SK-N-SH (cell line): ENCODE measurements at regions not wholly inside any gene's neighbourhood (a gene's known extent, or its start where the extent isn't known, plus 50 kb on each side); places are given as distances from the start of the nearest gene placed in this dataset.

Source experiments
- CTCF ChIA-PET: fragments of 300-600, 350-600 bp; formaldehyde crosslinking; extraction: SDS; loops from one replicate; lab custom pipeline; 2021; lab: Yijun Ruan, JAX
- POLR2A ChIA-PET: fragments of 350-600 bp; sonication (Branson Sonifier 250); formaldehyde crosslinking; extraction: SDS; loops from one replicate; lab custom pipeline; 2020; ENCODE audit warnings: antibody characterized with exemption, inconsistent platforms; lab: Yijun Ruan, JAX
- DNase-seq: peaks from one replicate; pipeline ENCODE4 v3.0.0; 2012
- H2AFZ ChIP-seq: fragments of 200-600 bp; sonication (generic); 2 replicates; pipeline ENCODE4 v1.8.1; 2016; ENCODE audit warnings: antibody characterized with exemption, mild to moderate bottlenecking, low read depth
- H3F3A ChIP-seq: fragments of 200-600 bp; sonication (generic); replicated peaks from 2 replicates; pipeline ENCODE3; 2016; ENCODE audit warnings: antibody characterized with exemption, mild to moderate bottlenecking; ENCODE audit not compliant: insufficient read depth
- H3K27ac ChIP-seq, 2 experiments: fragments of 200-500 bp in 1 of 2; fragments of 200-600 bp in 1 of 2; sonication (Bioruptor generic) in 1 of 2; sonication (generic), shearing (Covaris generic) in 1 of 2; 2 replicates each; pipeline versions ENCODE4 v1.5.1 to v1.6.1; 2014 to 2016; ENCODE audit warnings: low read depth in 2 of 2, inconsistent platforms in 1 of 2, low read length in 1 of 2, mild to moderate bottlenecking in 1 of 2, mixed read lengths in 1 of 2
- H3K27me3 ChIP-seq: fragments of 200-600 bp; sonication (generic), shearing (Covaris generic); 2 replicates; pipeline ENCODE4 v1.6.1; 2016; ENCODE audit warnings: mixed run types; ENCODE audit not compliant: insufficient read depth
- H3K36me3 ChIP-seq, 2 experiments: fragments of 200-500 bp in 1 of 2; fragments of 200-600 bp in 1 of 2; sonication (Bioruptor generic) in 1 of 2; sonication (generic) in 1 of 2; replicated peaks in 1 of 2; 2 replicates each; pipeline versions ENCODE3 to v1.5.1; 2014 to 2016; ENCODE audit warnings: low read length in 1 of 2, mild to moderate bottlenecking in 1 of 2; ENCODE audit not compliant: insufficient read depth in 2 of 2, control insufficient read depth in 1 of 2
- H3K4me1 ChIP-seq, 2 experiments: fragments of 200-500 bp in 1 of 2; fragments of 200-600 bp in 1 of 2; sonication (Bioruptor generic) in 1 of 2; sonication (generic), shearing (Covaris generic) in 1 of 2; 2 replicates each; pipeline versions ENCODE4 v1.5.1 to v1.6.1; 2014 to 2016; ENCODE audit warnings: low read depth in 1 of 2, low read length in 1 of 2, mixed run types in 1 of 2; ENCODE audit not compliant: insufficient read depth in 2 of 2, control insufficient read depth in 1 of 2
- H3K4me2 ChIP-seq: fragments of 200-600 bp; sonication (generic), shearing (Covaris generic); 2 replicates; pipeline ENCODE4 v1.6.1; 2017; ENCODE audit warnings: mixed run types
- H3K4me3 ChIP-seq, 2 experiments: fragments of 200-500 bp in 1 of 2; fragments of 200-600 bp in 1 of 2; sonication (Bioruptor generic) in 1 of 2; sonication (generic), shearing (Covaris generic) in 1 of 2; 2 replicates each; pipeline versions ENCODE4 v1.5.1 to v1.8.1; 2014 to 2016; ENCODE audit warnings: low read depth in 2 of 2, inconsistent platforms in 1 of 2, low read length in 1 of 2, mild to moderate bottlenecking in 1 of 2, mixed read lengths in 1 of 2, moderate library complexity in 1 of 2
- H3K79me2 ChIP-seq: fragments of 200-600 bp; sonication (generic); 2 replicates; pipeline ENCODE4 v1.8.1; 2017; ENCODE audit warnings: mild to moderate bottlenecking; ENCODE audit not compliant: insufficient read depth
- H3K9ac ChIP-seq: fragments of 200-600 bp; sonication (generic); 2 replicates; pipeline ENCODE4 v1.6.1; 2017; ENCODE audit warnings: mixed run types
- H3K9me2 ChIP-seq: fragments of 200-600 bp; sonication (generic); 2 replicates; pipeline ENCODE4 v1.6.1; 2017; ENCODE audit warnings: mixed run types
- H3K9me3 ChIP-seq: fragments of 200-600 bp; sonication (generic); 2 replicates; pipeline ENCODE4 v1.6.1; 2017; ENCODE audit warnings: mixed run types, mild to moderate bottlenecking, moderate library complexity
- H4K20me1 ChIP-seq: fragments of 200-600 bp; sonication (generic); 2 replicates; pipeline ENCODE4 v1.6.1; 2017; ENCODE audit warnings: mild to moderate bottlenecking, mixed run types; ENCODE audit not compliant: insufficient read depth
- CTCF ChIP-seq: fragments of 200-600 bp; sonication (generic); IDR thresholded peaks from 2 replicates; pipeline ENCODE4 v1.6.1; 2017; ENCODE audit warnings: antibody characterized with exemption, mild to moderate bottlenecking, moderate library complexity
- EP300 ChIP-seq, 2 experiments: IDR thresholded peaks; 2 replicates each; pipeline versions ENCODE4 v1.4.0 to v1.6.1; 2012; ENCODE audit warnings: borderline replicate concordance in 1 of 2, low read depth in 1 of 2, low read length in 1 of 2
- EZH2phosphoT487 ChIP-seq: fragments of 200-600 bp; sonication (generic); IDR thresholded peaks from 2 replicates; pipeline ENCODE4 v1.6.1; 2017; ENCODE audit warnings: low read depth, mixed run types, mild to moderate bottlenecking, antibody characterized with exemption, moderate library complexity, borderline replicate concordance
- FOXJ3 ChIP-seq: sonication (generic); formaldehyde crosslinking; IDR thresholded peaks from 2 replicates; pipeline ENCODE4 v1.5.1; 2020; ENCODE audit warnings: mild to moderate bottlenecking, missing genetic modification reagents
- GABPA ChIP-seq: IDR thresholded peaks from 2 replicates; pipeline ENCODE4 v1.4.0; 2012; ENCODE audit warnings: low read depth, mild to moderate bottlenecking
- JUND ChIP-seq: IDR thresholded peaks from 2 replicates; pipeline ENCODE4 v1.4.0; 2012
- MEF2A ChIP-seq: IDR thresholded peaks from 2 replicates; pipeline ENCODE4 v1.4.0; 2012; ENCODE audit warnings: low read depth, borderline replicate concordance
- MXI1 ChIP-seq: IDR thresholded peaks from 2 replicates; pipeline ENCODE4 v1.6.1; 2012; ENCODE audit warnings: mild to moderate bottlenecking, low read depth, low read length, improper control_type of control experiment
- RAD21 ChIP-seq: IDR thresholded peaks from 2 replicates; pipeline ENCODE4 v1.6.1; 2012; ENCODE audit warnings: mild to moderate bottlenecking, low read length
- RXRA ChIP-seq: IDR thresholded peaks from 2 replicates; pipeline ENCODE4 v1.4.0; 2012; ENCODE audit warnings: low read depth, mild to moderate bottlenecking, borderline replicate concordance
- SIN3A ChIP-seq: IDR thresholded peaks from 2 replicates; pipeline ENCODE4 v1.6.1; 2012; ENCODE audit warnings: low read depth, mild to moderate bottlenecking, low read length, moderate library complexity, borderline replicate concordance
- SMC3 ChIP-seq: IDR thresholded peaks from 2 replicates; pipeline ENCODE4 v1.6.1; 2012; ENCODE audit warnings: low read depth, low read length, improper control_type of control experiment
- TCF12 ChIP-seq: IDR thresholded peaks from 2 replicates; pipeline ENCODE4 v1.4.0; 2012
- USF2 ChIP-seq: fragments of 150-350 bp; IDR thresholded peaks from 2 replicates; pipeline ENCODE4 v1.6.1; 2017; ENCODE audit warnings: antibody characterized with exemption, low read length, low read depth, borderline replicate concordance
- WGBS: methylation state at CpG from one replicate; pipeline ENCODE4 v1.1.6; 2017; ENCODE audit warnings: low lambda C conversion rate; 5-methylcytosine and 5-hydroxymethylcytosine counted together
- TF ChIP-seq, protein P1 (sequence below): IDR thresholded peaks from 2 replicates; pipeline ENCODE4 v1.4.0; 2012; ENCODE audit warnings: low read depth, borderline replicate concordance
- TF ChIP-seq, protein P2 (sequence below): IDR thresholded peaks from 2 replicates; pipeline ENCODE4; 2012

- H3K27ac ChIP-seq, result no peak overlapping the region
- WGBS, result 92% methylated on average over 8 of the region's 8 CpGs
- no peaks in the 10 kb centered on the region for H3K9me3 ChIP-seq
- no peaks in the 10 kb centered on the region for H3F3A ChIP-seq
- TF ChIP-seq, protein P1, sequence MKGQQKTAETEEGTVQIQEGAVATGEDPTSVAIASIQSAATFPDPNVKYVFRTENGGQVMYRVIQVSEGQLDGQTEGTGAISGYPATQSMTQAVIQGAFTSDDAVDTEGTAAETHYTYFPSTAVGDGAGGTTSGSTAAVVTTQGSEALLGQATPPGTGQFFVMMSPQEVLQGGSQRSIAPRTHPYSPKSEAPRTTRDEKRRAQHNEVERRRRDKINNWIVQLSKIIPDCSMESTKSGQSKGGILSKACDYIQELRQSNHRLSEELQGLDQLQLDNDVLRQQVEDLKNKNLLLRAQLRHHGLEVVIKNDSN, result no peak
- no peak for TF ChIP-seq RAD21
- no peak for TF ChIP-seq RXRA
- no peak for TF ChIP-seq TCF12
- TF ChIP-seq GABPA, result no peak
- TF ChIP-seq SMC3, result no peak
- TF ChIP-seq MXI1, result no peak
- TF ChIP-seq JUND, result no peak
- no peak for TF ChIP-seq USF2
- TF ChIP-seq MEF2A, result no peak
- TF ChIP-seq FOXJ3 (CRISPR knock-in tag), result no peak
- no peak for TF ChIP-seq SIN3A
- no peak for TF ChIP-seq EP300 (IDR thresholded peaks at IDR 0.05; ENCODE audit: borderline replicate concordance in 1 of 2, low read depth in 1 of 2, low read length in 1 of 2)
- TF ChIP-seq EZH2phosphoT487, result no peak
- no peak for TF ChIP-seq CTCF
- TF ChIP-seq, protein P2, sequence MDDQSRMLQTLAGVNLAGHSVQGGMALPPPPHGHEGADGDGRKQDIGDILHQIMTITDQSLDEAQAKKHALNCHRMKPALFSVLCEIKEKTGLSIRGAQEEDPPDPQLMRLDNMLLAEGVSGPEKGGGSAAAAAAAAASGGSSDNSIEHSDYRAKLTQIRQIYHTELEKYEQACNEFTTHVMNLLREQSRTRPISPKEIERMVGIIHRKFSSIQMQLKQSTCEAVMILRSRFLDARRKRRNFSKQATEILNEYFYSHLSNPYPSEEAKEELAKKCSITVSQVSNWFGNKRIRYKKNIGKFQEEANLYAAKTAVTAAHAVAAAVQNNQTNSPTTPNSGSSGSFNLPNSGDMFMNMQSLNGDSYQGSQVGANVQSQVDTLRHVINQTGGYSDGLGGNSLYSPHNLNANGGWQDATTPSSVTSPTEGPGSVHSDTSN, result no peak
- TF ChIP-seq, all 33 proteins: peak for 0
- H3K4me2 ChIP-seq, result no peak overlapping the region
- H3K9me2 ChIP-seq, result no peaks in the 10 kb centered on the region
- H3K4me1 ChIP-seq, result peaks cover 0 to 5% of the 10 kb centered on the region in 2 experiments; a peak in 1 of 4 replicates
- no peak for DNase-seq
- no peak overlapping the region for H2AFZ ChIP-seq
- ChIA-PET CTCF (interaction anchor here (1.5 kb wide), 1 partner anchor 32 kb away, joined by 4 read pairs; no protein-coding TSS in a partner anchor), POLR2A (no interaction called here)
- no peaks in the 10 kb centered on the region for H3K27me3 ChIP-seq
- H3K9ac ChIP-seq, result no peak overlapping the region
- H3K36me3 ChIP-seq, result no peaks in the 10 kb centered on the region
- H4K20me1 ChIP-seq, result no peaks in the 10 kb centered on the region
- H3K4me3 ChIP-seq, result no peak overlapping the region
- H3K79me2 ChIP-seq, result no peaks in the 10 kb centered on the region
These were observed 110.2 kb downstream of the FAM50B start for GRCh38 chr6:3959385-3959784.
